Raji (cell line): ENCODE measurements at regions not wholly inside any gene's neighbourhood (a gene's known extent, or its start where the extent isn't known, plus 50 kb on each side); places are given as distances from the start of the nearest gene placed in this dataset.

Experiments used
- POLR2A ChIP-seq: IDR thresholded peaks from 2 replicates; pipeline ENCODE4 v1.6.1; 2011; ENCODE audit warnings: low read depth, low read length, control low read depth; ENCODE audit not compliant: insufficient read depth

DNA sequence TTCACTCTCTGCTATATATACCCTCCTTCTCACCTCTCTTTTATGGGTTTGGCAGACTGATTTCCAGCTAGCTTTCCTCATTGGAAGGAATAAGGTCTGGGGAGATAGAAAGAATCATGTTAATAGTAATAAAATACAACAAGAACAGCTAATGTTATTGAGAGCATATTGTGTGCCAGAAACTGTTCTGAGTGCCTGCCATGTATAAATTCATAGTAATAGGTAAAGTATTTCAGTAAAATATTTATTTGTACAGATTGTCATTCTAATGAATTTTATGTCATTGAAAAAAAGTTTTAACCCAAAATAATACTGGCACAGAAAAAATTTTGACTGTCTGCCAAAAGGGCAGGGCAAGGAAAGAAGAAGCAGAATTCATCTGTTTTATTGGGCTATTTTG lies 834.9 kb upstream of the ZNF608 start:
- no peak for TF ChIP-seq POLR2A

- no peak for TF ChIP-seq POLR2A
Measured at GRCh38 chr5:125582352-125582751, 835.9 kb upstream of the ZNF608 start.

- no peak for TF ChIP-seq POLR2A
Measured at GRCh38 chr5:125583321-125584139, 837.1 kb upstream of the ZNF608 start.

DNA sequence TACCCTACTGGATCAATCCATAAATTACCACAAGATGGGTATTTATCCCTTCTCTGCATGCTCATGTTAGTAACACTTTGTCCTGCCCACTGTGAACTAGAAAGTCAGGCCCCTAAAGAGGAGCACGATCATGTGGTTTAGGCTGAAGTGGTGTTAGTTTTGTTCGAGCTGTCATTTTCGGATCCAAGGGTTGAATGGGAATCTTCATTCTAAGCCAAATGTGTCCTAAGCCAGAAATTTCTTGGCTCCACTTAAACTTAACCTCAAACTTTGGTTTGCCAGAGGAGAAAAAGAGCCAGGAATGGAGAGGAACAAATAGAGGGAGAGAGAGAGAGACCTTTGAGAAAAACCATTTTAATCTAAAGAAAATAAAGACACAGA lies 837.7 kb upstream of the ZNF608 start:
- TF ChIP-seq POLR2A, result no peak

DNA sequence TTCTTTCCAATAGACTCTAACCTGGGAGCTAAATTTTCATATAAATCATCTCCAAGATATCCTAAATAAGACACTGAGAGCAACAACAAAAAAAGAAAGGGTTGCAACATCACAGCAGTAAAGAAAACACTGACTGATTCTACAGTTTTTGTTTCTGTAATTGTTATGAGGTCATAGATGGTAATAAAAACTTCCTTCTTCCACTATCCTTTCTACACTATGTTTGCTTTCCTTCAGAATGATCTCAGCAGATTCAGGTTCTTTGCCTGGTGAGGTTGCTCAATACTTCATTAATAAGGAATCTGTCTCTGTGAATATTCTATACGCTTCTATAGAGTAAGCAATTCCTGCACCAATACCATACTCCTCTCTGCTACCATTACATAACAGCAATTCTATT lies 835.6 kb upstream of the GRAMD2B start:
- TF ChIP-seq POLR2A, result no peak

GRCh38 chr5:125592856-125593255 lies 830.4 kb upstream of the GRAMD2B start:
- TF ChIP-seq POLR2A, result no peak

GRCh38 chr5:125595095-125595494 lies 828.1 kb upstream of the GRAMD2B start:
- TF ChIP-seq POLR2A, result no peak

- TF ChIP-seq POLR2A, result no peak
Measured at GRCh38 chr5:125595845-125596244, 827.4 kb upstream of the GRAMD2B start.

GRCh38 chr5:125597338-125597737 lies 825.9 kb upstream of the GRAMD2B start:
- TF ChIP-seq POLR2A, result no peak

DNA sequence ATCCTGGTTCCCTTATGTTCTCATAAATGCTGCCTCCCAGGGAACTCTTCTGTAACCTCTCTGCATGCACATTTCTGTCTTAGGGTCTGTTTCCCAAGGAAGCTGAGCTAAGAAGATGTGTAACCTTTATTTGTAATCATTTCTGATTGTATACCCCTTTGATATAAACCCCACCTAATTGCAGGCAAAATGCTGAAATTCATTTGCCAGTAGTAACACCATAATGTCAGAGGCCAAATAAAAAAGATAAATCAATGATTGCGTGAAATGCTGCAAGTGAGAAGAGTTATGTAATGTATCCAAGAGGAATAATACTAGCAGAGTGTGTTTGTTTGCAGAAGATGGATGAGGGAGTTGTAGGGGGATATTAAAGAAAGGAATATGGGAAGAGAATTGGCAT lies 822.6 kb upstream of the GRAMD2B start:
- no peak for TF ChIP-seq POLR2A

DNA sequence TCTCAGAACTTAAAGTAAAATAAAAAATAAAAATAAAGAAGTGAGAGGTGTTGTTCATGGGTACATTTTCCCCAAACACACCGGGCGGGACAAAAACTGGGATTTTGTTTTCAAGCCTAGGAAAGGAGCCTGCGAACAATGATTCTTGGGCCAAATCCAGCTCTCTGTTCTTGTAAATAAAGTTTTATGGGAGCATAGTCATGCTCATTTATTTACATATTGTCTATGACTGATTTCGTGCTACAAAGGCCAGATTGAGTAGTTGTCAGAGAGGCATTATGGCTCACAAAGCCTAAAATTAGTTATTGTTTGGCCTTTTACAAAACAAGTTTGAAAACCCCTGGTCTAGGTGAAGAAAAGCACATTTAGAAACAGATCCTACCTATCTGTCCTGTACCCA lies 821.0 kb upstream of the GRAMD2B start:
- TF ChIP-seq POLR2A, result no peak

DNA sequence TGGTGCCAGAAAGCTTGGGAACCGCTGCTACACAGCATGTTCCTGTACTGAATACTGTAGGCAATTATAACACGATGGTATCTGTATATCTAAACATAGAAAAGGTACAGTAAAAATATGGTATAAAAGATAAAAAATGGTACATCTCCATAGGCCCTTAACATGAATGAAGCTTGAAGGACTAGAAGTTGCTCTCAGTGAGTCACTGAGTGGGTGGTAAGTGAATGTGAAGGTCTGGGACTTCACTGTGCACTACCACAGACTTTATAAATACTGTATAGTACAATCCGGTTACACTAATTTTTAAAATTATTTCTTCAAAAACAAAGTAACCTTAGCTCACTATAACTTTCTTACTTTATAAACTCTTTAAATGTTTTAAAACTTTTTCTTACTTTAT lies 819.9 kb upstream of the GRAMD2B start:
- no peak for TF ChIP-seq POLR2A

GRCh38 chr5:125604104-125604503 lies 819.1 kb upstream of the GRAMD2B start:
- no peak for TF ChIP-seq POLR2A

DNA sequence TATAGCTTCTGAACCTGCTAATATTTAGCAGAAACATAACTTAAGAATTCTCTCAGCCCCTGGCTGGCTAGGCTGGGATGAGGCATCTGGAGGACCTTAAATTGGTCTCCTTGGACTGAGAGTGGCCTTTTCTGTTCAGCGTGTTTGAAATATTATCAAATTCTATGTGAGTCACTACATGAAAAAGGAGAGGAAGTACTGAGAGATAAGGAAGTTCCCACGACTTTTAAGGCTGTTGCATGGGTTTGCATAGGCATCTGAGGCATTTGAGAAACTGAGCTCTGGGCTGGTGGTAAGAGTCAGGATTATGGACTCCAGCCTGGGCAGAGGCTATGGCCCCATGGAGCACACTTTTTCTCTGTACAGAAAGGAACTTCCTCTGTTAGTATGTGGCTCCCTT lies 816.2 kb upstream of the GRAMD2B start:
- TF ChIP-seq POLR2A, result no peak

DNA sequence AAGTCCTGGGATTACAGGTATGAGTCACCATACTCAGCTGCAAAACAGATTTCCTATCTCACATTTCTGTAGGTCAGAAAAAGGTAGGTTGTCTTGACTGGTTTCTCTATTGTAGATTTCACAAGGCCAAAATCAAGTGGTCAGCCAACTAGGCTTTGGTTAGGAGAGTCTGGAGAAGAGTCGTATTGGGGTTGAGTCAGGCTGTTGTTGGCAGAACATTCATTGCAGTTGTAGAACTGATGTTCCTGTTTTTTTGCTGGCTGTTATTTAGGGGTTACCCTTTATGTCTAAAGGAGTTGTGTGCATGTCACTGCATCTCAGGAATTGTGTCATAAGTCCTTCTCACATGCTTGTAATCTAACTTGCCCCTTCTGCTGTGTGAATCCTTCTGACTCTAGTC lies 814.2 kb upstream of the GRAMD2B start:
- TF ChIP-seq POLR2A, result no peak

DNA sequence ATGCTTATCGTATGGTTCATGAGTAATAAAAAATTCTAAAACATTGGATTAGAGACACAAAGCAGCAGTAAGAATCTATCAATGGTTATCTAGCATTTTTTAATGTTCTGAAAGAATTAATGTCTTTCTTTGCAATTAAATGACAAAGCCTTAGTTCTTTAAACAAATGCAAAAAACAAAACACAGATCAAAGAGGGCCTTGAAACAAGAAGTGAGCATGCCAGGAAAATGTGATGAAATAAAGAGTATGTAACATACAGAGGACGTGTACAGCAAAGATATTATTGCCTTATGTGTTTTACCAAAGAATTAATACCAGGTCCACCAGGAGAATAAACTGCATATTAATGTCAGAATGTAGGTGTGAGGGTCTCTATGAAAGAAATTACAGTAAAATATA lies 812.3 kb upstream of the GRAMD2B start:
- TF ChIP-seq POLR2A, result no peak

GRCh38 chr5:125611541-125611940 lies 811.7 kb upstream of the GRAMD2B start:
- no peak for TF ChIP-seq POLR2A
